Osteoblast (primary cell): ENCODE measurements at regions not wholly inside any gene's neighbourhood (a gene's known extent, or its start where the extent isn't known, plus 50 kb on each side); places are given as distances from the start of the nearest gene placed in this dataset.

Experiments used
- DNase-seq: peaks from one replicate; pipeline ENCODE4 v3.0.0; 2011; ENCODE audit warnings: low spot score, mixed read lengths; ENCODE audit not compliant: insufficient read length; ENCODE audit errors: missing footprints
- H2AFZ ChIP-seq: 2 replicates; pipeline ENCODE4 v1.6.0; 2011; ENCODE audit warnings: mild to moderate bottlenecking, low read length
- H3K27ac ChIP-seq: 2 replicates; pipeline ENCODE4 v1.5.1; 2011; ENCODE audit warnings: mild to moderate bottlenecking, low read depth, low read length, moderate library complexity
- H3K27me3 ChIP-seq: 2 replicates; pipeline ENCODE4 v1.6.0; 2012; ENCODE audit warnings: mild to moderate bottlenecking, control low read depth, inconsistent platforms, low read length, moderate library complexity; ENCODE audit not compliant: insufficient read depth
- H3K36me3 ChIP-seq: 2 replicates; pipeline ENCODE4 v1.5.1; 2011; ENCODE audit warnings: mild to moderate bottlenecking, low read length, control low read depth, moderate library complexity; ENCODE audit not compliant: insufficient read depth
- H3K4me1 ChIP-seq: 2 replicates; pipeline ENCODE4 v1.5.1; 2011; ENCODE audit warnings: mild to moderate bottlenecking, low read length, control low read depth, moderate library complexity; ENCODE audit not compliant: insufficient read depth
- H3K4me2 ChIP-seq: 2 replicates; pipeline ENCODE4 v1.6.0; 2011; ENCODE audit warnings: mild to moderate bottlenecking, low read length; ENCODE audit not compliant: insufficient read depth
- H3K4me3 ChIP-seq: fragments of 200-600 bp; sonication (generic); 3 replicates; pipeline ENCODE4 v1.5.1; 2012; ENCODE audit warnings: mild to moderate bottlenecking, low read length, inconsistent platforms; ENCODE audit not compliant: insufficient read depth
- H3K79me2 ChIP-seq: 2 replicates; pipeline ENCODE4 v1.6.0; 2012; ENCODE audit warnings: mild to moderate bottlenecking, low read length, control low read depth, inconsistent platforms; ENCODE audit not compliant: insufficient read depth
- H3K9me3 ChIP-seq: 2 replicates; pipeline ENCODE4 v1.5.1; 2011; ENCODE audit warnings: low read depth, low read length, control low read depth
- H4K20me1 ChIP-seq: 2 replicates; pipeline ENCODE4 v1.6.0; 2012; ENCODE audit warnings: mild to moderate bottlenecking, low read length, control low read depth; ENCODE audit not compliant: insufficient read depth
- TF ChIP-seq, protein P1 (sequence below): IDR thresholded peaks from 2 replicates; pipeline ENCODE4 v1.5.1; 2011; ENCODE audit warnings: mild to moderate bottlenecking, low read depth, low read length, moderate library complexity; ENCODE audit errors: extremely low read depth

DNA sequence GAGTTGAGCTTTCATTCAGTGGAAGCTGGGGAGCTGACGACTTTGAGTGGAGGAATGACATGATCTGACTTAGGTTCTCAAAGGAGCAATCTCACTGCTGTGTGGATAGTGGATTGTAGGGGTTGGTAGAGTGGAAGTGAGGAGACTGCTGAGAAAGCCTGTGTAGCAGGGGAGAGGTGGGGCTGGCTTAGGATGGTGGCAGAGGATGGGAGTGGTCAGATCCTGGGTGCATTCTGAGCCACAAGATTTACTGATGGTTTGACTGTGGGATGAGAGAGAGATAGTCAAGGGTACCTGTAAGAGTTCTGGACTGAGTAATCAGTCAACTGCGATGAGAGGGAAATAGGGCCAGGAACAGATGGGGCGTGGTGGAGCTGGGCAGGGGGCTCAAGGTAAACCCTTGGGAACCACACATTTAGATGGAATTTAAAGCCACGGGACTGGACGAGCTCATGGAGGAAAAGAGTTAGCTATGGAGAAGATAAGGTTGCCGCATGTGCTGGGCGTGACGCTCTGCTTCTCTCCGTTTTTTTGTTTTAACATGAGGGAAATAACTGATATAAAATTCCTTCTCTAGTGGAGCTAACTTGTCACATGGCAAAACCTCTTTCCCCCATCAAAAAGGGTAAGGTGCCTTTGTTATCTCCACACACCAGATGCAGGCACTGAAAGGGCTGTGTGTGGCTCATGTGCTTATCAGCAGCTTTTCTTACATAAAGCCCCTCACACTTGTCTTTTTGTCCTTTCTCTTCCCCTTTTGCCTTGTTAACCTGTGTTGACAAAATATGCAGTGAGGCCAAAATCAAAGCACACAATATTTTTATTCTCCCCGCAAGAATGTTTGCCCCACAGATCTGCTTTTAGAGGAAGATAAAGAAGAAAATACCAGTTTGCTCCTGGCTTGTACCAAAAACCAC lies 379.8 kb downstream of the TSN start:
- no peaks in the 10 kb centered on the region for H3K36me3 ChIP-seq
- no peak overlapping the region for H3K27ac ChIP-seq
- H4K20me1 ChIP-seq = no peaks in the 10 kb centered on the region
- H3K9me3 ChIP-seq = no peaks in the 10 kb centered on the region
- no peak overlapping the region for H3K4me2 ChIP-seq
- no peaks in the 10 kb centered on the region for H3K27me3 ChIP-seq
- H3K79me2 ChIP-seq = no peaks in the 10 kb centered on the region
- no peak for DNase-seq
- TF ChIP-seq, protein P1, sequence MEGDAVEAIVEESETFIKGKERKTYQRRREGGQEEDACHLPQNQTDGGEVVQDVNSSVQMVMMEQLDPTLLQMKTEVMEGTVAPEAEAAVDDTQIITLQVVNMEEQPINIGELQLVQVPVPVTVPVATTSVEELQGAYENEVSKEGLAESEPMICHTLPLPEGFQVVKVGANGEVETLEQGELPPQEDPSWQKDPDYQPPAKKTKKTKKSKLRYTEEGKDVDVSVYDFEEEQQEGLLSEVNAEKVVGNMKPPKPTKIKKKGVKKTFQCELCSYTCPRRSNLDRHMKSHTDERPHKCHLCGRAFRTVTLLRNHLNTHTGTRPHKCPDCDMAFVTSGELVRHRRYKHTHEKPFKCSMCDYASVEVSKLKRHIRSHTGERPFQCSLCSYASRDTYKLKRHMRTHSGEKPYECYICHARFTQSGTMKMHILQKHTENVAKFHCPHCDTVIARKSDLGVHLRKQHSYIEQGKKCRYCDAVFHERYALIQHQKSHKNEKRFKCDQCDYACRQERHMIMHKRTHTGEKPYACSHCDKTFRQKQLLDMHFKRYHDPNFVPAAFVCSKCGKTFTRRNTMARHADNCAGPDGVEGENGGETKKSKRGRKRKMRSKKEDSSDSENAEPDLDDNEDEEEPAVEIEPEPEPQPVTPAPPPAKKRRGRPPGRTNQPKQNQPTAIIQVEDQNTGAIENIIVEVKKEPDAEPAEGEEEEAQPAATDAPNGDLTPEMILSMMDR = no peak
- H3K4me1 ChIP-seq = no peaks in the 10 kb centered on the region
- H3K4me3 ChIP-seq = no peak overlapping the region
- no peak overlapping the region for H2AFZ ChIP-seq

DNA sequence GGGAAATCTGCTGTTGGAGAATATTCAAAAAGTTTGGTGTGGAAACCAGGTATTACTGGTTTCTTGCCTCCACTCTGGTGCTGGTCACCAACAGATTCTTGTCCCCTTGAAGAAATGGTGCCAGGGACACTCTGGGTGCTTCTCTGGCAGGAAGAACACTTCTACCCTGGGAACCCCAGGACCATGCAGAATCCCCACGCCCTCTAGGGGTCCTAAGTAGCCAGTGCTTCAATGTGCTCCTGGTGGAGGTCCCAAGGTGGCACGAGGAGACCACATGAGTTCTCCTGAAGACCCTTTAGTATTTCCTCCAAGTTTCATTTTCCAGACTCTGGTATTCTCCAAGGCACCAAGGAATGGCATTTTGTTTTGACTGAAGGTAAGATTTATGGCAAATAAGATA lies 380.6 kb downstream of the TSN start:
- H3K4me3 ChIP-seq = no peak overlapping the region
- no peaks in the 10 kb centered on the region for H3K4me1 ChIP-seq
- no peak overlapping the region for H3K4me2 ChIP-seq
- H2AFZ ChIP-seq = no peak overlapping the region
- H3K27me3 ChIP-seq = no peaks in the 10 kb centered on the region
- TF ChIP-seq, protein P1 = peak; percentile 49
- DNase-seq = no peak
- H4K20me1 ChIP-seq = no peaks in the 10 kb centered on the region
- H3K9me3 ChIP-seq = no peaks in the 10 kb centered on the region
- H3K27ac ChIP-seq = no peak overlapping the region
- no peaks in the 10 kb centered on the region for H3K36me3 ChIP-seq
- no peaks in the 10 kb centered on the region for H3K79me2 ChIP-seq

DNA sequence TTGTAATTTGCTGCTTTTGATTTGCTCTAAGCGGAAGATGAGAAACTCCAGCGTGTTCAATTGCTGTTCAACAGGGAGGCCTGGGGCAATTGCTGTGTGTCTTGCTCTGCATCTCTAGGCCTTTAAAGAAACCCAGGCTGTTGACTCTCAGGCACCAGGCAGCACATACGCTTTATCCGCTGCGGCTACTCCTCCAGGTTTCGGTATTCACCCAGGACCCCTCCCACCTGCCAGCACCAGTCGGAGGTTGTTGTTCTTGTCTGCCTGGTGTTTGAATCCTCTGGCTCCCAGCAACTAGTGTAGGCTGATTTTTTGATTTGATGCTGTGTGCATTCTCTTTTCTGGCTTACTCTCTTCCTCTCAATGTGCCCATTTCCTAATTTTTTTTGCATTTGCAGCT lies 383.1 kb downstream of the TSN start:
- H3K79me2 ChIP-seq = no peaks in the 10 kb centered on the region
- H2AFZ ChIP-seq = no peak overlapping the region
- H4K20me1 ChIP-seq = no peaks in the 10 kb centered on the region
- no peaks in the 10 kb centered on the region for H3K9me3 ChIP-seq
- no peak overlapping the region for H3K27ac ChIP-seq
- H3K4me2 ChIP-seq = no peak overlapping the region
- no peaks in the 10 kb centered on the region for H3K27me3 ChIP-seq
- TF ChIP-seq, protein P1 = no peak
- no peak for DNase-seq
- no peak overlapping the region for H3K4me3 ChIP-seq
- H3K36me3 ChIP-seq = no peaks in the 10 kb centered on the region
- no peaks in the 10 kb centered on the region for H3K4me1 ChIP-seq

DNA sequence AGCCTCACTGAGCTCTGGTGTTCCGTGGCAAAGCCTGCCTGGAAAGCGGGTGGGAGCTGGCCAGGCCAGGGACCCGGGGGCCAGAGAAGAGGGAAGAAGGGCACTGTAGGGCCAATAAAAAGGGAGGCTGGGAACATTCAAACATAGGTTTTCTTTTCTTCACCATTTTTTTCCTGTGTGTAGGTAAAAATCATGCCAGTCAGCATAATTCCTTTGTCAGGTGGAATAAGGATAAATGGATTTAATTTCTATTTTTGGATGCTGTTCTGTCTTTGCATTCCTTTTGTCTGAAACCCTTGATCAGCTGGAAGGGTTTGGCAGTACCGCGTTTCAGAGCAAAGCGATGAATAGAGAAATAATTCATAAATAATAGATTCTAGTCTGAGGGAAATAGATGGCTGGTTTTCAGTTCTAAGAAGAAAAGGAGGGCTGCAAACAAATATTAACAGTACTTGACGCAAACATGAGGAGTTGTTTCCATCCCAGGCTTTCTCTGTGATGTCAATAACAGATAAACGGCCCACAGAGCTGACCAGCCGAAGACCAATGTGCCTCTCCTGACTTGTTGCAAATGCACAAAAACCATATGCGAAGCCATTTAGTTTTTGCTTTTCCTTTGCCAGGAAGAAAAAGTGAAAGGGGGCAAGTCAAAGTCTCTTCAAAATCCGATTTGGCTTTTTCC lies 384.4 kb downstream of the TSN start:
- H3K4me2 ChIP-seq = no peak overlapping the region
- H3K79me2 ChIP-seq = no peaks in the 10 kb centered on the region
- no peak overlapping the region for H3K4me3 ChIP-seq
- TF ChIP-seq, protein P1 = no peak
- no peaks in the 10 kb centered on the region for H3K27me3 ChIP-seq
- no peak for DNase-seq
- H3K27ac ChIP-seq = no peak overlapping the region
- H2AFZ ChIP-seq = no peak overlapping the region
- H3K36me3 ChIP-seq = no peaks in the 10 kb centered on the region
- H4K20me1 ChIP-seq = no peaks in the 10 kb centered on the region
- no peaks in the 10 kb centered on the region for H3K4me1 ChIP-seq
- H3K9me3 ChIP-seq = no peaks in the 10 kb centered on the region
